A549 (cell line): ENCODE measurements at regions not wholly inside any gene's neighbourhood (a gene's known extent, or its start where the extent isn't known, plus 50 kb on each side); places are given as distances from the start of the nearest gene placed in this dataset.

Experiments used
- BCL3 ChIP-seq: fragments of >200 bp; sonication (Bioruptor Twin); formaldehyde crosslinking; IDR thresholded peaks from 3 replicates; pipeline ENCODE4 v1.6.1; 2016
- BHLHE40 ChIP-seq: IDR thresholded peaks from 2 replicates; pipeline ENCODE4 v1.6.1; 2012; ENCODE audit warnings: low read depth, low read length, inconsistent platforms
- CTCF ChIP-seq: fragments of >200 bp; sonication (Bioruptor Twin); formaldehyde crosslinking; IDR thresholded peaks from 3 replicates; pipeline ENCODE4 v1.5.1; 2016
- HDAC2 ChIP-seq: fragments of 200-600 bp; sonication (generic); IDR thresholded peaks from 2 replicates; pipeline ENCODE4 v1.6.1; 2016
- JUN ChIP-seq, 2 experiments: fragments of >200 bp; sonication (Bioruptor Twin); formaldehyde crosslinking; IDR thresholded peaks; 2 replicates in 1 of 2; 3 replicates in 1 of 2; pipeline ENCODE4 v1.6.1; 2016 to 2017
- MAZ ChIP-seq: fragments of 150-350 bp; IDR thresholded peaks from 2 replicates; pipeline ENCODE4 v1.6.1; 2014; ENCODE audit warnings: antibody characterized with exemption, low read depth, low read length, borderline replicate concordance
- NFE2L2 ChIP-seq: fragments of 150-350 bp; conservative IDR thresholded peaks from 2 replicates; pipeline ENCODE4 v1.6.1; 2014; ENCODE audit warnings: low read length
- PBX3 ChIP-seq: IDR thresholded peaks from 2 replicates; pipeline ENCODE4 v1.6.1; 2012
- POLR2A ChIP-seq: IDR thresholded peaks from 2 replicates; pipeline ENCODE4 v1.6.1; 2012; ENCODE audit warnings: mild to moderate bottlenecking, low read length
- POLR2AphosphoS2 ChIP-seq: conservative IDR thresholded peaks from 2 replicates; pipeline ENCODE4 v1.6.1; 2012; ENCODE audit warnings: low read length, improper control_type of control experiment, inconsistent platforms
- RAD21 ChIP-seq, 2 experiments: fragments of >200 bp in 1 of 2; sonication (Bioruptor Twin) in 1 of 2; formaldehyde crosslinking in 1 of 2; IDR thresholded peaks in 1 of 2; conservative IDR thresholded peaks in 1 of 2; 2 replicates in 1 of 2; 3 replicates in 1 of 2; pipeline ENCODE4 v1.6.1; 2012 to 2018; ENCODE audit warnings: inconsistent platforms in 1 of 2
- RCOR1 ChIP-seq: fragments of 150-350 bp; IDR thresholded peaks from 2 replicates; pipeline ENCODE4 v1.6.1; 2014; ENCODE audit warnings: antibody characterized with exemption, low read length, low read depth
- USF2 ChIP-seq: fragments of 450-650 bp; IDR thresholded peaks from 2 replicates; pipeline ENCODE4 v1.6.1; 2014; ENCODE audit warnings: antibody characterized with exemption

- TF ChIP-seq USF2 (no peak), RAD21 (conservative IDR thresholded peaks at IDR 0.05 in 1 of 2, IDR thresholded peaks at IDR 0.05 in 1 of 2) (no peak), CTCF (no peak), PBX3 (no peak), POLR2A (no peak), POLR2AphosphoS2 (no peak), HDAC2 (no peak), RCOR1 (no peak), NFE2L2 (no peak), JUN (IDR thresholded peaks at IDR 0.05) (no peak), BHLHE40 (no peak), MAZ (no peak), BCL3 (no peak)
Measured at GRCh38 chr7:49187543-49188268, 263.4 kb downstream of the CDC14C start.
